Cardiac muscle cell (in vitro differentiated cells and primary cell): ENCODE measurements at regions not wholly inside any gene's neighbourhood (a gene's known extent, or its start where the extent isn't known, plus 50 kb on each side); places are given as distances from the start of the nearest gene placed in this dataset.

Experiments
- DNase-seq, 2 donors: peaks; one replicate each; pipeline versions ENCODE4 v3.0.0 to v3.0.0-alpha.2; 2010 to 2017; ENCODE audit warnings: low read depth in 1 of 2, low spot score in 1 of 2
- H3K27ac ChIP-seq: fragments of 200-600 bp; sonication (generic); 2 replicates; pipeline ENCODE4 v1.5.1; 2016
- H3K27me3 ChIP-seq: fragments of 200-600 bp; sonication (generic); 2 replicates; pipeline ENCODE4 v1.6.0; 2016; ENCODE audit warnings: control low read depth
- H3K36me3 ChIP-seq: fragments of 200-600 bp; sonication (generic); 2 replicates; pipeline ENCODE4 v1.5.1; 2016; ENCODE audit warnings: control low read depth
- H3K4me1 ChIP-seq: fragments of 200-600 bp; sonication (generic); 2 replicates; pipeline ENCODE4 v1.8.1; 2017; ENCODE audit warnings: low read depth, mild to moderate bottlenecking, mixed run types
- H3K4me3 ChIP-seq: fragments of 200-600 bp; sonication (generic); 2 replicates; pipeline ENCODE4 v1.5.1; 2016; ENCODE audit warnings: mild to moderate bottlenecking
- H3K9me3 ChIP-seq: fragments of 200-600 bp; sonication (generic); 2 replicates; pipeline ENCODE4 v1.5.1; 2017; ENCODE audit warnings: low read depth, mild to moderate bottlenecking, control low read depth
- CTCF ChIP-seq: IDR thresholded peaks from 2 replicates; pipeline ENCODE4 v1.5.1; 2012; ENCODE audit warnings: low read depth, mild to moderate bottlenecking, low read length

DNA sequence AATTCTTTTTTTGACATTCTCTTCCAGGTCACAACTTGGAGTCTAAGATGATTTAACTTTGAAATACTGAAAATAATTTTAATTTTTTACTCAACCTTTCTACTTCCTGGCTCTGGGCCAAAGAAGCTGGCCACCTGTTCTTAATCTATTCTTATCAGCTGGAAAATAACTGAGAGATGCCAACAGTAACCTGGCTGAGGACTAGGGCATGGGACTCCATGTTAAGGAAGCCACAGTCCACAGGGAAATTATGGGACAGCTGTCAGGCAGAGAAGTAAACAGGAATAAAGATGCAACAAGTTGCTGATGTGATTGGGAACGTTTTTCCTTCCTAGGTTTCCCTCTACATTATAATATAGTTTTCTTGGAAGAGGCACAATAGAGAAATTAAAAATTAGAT is 84.7 kb upstream of the CPNE4 start:
- no peak for DNase-seq
- H3K36me3 ChIP-seq, result no peaks in the 10 kb centered on the region
- no peak overlapping the region for H3K27ac ChIP-seq
- no peak overlapping the region for H3K4me3 ChIP-seq
- TF ChIP-seq CTCF, result no peak
- H3K9me3 ChIP-seq, result no peaks in the 10 kb centered on the region
- H3K4me1 ChIP-seq, result no peaks in the 10 kb centered on the region
- H3K27me3 ChIP-seq, result no peaks in the 10 kb centered on the region

DNA sequence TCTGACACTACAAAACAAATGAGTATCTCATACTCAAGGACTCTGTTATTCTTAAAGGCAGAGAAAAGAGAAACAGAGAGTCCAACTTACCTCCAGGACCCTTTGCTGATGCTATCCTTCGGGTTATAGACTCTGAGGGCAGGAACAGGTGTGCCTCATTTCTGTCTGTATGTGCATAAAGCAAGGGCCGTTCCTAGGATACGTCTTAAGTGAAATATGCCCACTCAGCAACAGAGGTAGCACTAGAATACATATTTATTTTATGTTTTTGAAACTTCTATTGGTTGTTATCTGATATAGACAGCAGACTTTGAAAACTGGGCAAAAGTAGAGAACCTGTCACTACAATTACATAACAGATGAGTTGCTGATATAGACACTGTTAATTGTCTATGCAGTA is 89.3 kb upstream of the CPNE4 start:
- no peak for TF ChIP-seq CTCF
- H3K4me3 ChIP-seq, result no peak overlapping the region
- no peak overlapping the region for H3K27ac ChIP-seq
- DNase-seq, result no peak
- no peaks in the 10 kb centered on the region for H3K9me3 ChIP-seq
- no peaks in the 10 kb centered on the region for H3K4me1 ChIP-seq
- no peaks in the 10 kb centered on the region for H3K36me3 ChIP-seq
- no peaks in the 10 kb centered on the region for H3K27me3 ChIP-seq

DNA sequence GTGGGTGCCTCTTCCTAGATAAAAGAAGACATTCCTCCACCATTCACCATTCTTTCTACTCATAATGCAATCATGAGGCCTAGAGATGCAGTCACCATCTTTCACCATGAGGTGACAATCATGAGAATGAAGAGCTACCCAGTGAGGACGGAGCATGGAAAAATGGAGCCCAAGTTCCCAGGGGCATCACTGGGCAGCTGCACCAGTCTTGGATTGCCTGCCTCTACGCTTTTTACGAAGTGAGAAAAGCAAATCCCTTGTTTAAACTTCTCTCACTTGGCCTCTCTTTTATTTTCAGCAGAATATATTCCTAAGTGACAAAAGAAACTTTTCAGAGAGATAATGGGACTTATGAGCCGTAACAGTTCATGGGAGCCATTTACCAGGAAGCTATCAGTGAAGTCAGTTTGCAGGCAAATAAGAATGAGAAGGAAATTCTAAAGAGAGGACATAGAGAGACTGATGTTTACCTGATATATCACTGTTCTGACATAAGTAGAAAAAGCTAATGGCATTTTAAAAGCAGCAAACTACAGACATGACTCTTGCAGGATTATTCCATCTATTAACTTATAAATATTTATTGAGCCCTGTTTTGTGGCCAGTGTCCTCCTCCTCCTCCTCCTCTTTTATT is 90.0 kb upstream of the CPNE4 start:
- Histone ChIP-seq H3K27me3 (no peaks in the 10 kb centered on the region), H3K9me3 (no peaks in the 10 kb centered on the region), H3K4me3 (no peak overlapping the region), H3K27ac (no peak overlapping the region), H3K36me3 (no peaks in the 10 kb centered on the region), H3K4me1 (peaks cover 3% of the 10 kb centered on the region)
- DNase-seq, result no peak
- no peak for TF ChIP-seq CTCF

- no peak overlapping the region for H3K27ac ChIP-seq
- peak in 1 of 2 donors; percentile 82 for DNase-seq
- no peak for TF ChIP-seq CTCF
These were observed 99.8 kb upstream of the CPNE4 start for GRCh38 chr3:132134611-132135010.

DNA sequence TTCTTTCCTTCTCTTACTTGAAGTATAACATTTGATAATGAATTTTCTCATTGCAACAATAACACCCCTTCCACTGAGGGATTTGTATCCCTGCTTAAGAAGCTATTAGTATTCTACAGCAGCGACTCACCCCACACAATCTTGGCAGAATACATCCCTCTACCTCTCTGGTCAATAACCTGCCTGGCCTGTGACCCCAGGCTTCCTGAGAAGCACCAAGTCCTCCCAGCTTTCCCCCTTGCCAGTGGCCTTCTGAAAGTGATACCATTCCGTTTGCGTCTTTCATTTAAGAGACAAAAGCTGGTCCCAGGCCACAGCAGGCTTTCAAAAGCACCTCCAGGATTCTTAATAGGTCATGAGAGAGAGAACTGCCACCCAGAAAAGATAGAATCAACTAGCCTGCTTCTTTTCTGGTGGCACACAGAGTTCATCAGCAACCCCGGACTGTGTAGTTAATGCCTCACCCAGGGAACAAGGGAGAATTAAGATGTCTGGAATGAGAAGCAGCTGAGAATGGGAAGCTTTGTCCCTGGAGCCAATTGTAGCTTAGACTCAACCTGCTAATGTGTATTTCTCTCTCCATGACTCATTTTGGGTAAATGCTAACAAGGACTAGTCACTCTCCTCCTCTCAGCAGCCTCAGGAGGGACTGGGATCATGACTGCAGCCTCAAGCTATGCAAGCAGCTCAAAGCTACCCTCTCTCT is 101.0 kb upstream of the CPNE4 start:
- no peak for TF ChIP-seq CTCF

More at GRCh38 chr3:132134611-132135010, 99.8 kb upstream of the CPNE4 start:
- Histone ChIP-seq H3K27me3 (no peaks in the 10 kb centered on the region), H3K4me3 (no peak overlapping the region), H3K36me3 (no peaks in the 10 kb centered on the region), H3K4me1 (peaks cover 23% of the 10 kb centered on the region), H3K9me3 (no peaks in the 10 kb centered on the region)

More for the DNA sequence above, 101.0 kb upstream of the CPNE4 start:
- Histone ChIP-seq H3K27ac (peak overlapping the region; percentile 2), H3K4me1 (peaks cover 11% of the 10 kb centered on the region), H3K27me3 (no peaks in the 10 kb centered on the region), H3K36me3 (no peaks in the 10 kb centered on the region), H3K9me3 (no peaks in the 10 kb centered on the region), H3K4me3 (no peak overlapping the region)
- peak in 1 of 2 donors; percentile 79 for DNase-seq
